ENCODE measurements at regions not wholly inside any gene's neighbourhood (a gene's known extent, or its start where the extent isn't known, plus 50 kb on each side); places are given as distances from the start of the nearest gene placed in this dataset.

DNA sequence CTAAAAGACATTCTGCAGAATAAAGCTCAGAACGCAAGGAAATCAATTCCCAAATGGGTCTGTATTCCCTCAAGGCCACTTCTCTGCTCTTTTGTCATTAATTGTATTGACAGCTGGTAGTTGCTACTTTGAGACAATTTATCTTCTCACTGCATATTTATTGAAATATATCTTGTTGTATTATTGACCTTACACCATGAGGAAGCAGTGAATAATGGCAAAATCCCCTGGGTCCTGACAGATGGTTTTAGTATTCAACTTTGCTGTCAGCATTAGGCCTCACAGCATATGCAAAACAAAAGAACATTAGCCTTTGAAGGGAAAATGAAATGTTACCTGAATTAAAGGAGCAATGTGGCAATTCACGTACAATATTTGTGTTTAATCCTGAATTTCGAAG lies 406.1 kb upstream of the TRAM1L1 start:
- no peak for TF ChIP-seq POLR2A (IDR thresholded peaks at IDR 0.05)
- TF ChIP-seq, protein P1, sequence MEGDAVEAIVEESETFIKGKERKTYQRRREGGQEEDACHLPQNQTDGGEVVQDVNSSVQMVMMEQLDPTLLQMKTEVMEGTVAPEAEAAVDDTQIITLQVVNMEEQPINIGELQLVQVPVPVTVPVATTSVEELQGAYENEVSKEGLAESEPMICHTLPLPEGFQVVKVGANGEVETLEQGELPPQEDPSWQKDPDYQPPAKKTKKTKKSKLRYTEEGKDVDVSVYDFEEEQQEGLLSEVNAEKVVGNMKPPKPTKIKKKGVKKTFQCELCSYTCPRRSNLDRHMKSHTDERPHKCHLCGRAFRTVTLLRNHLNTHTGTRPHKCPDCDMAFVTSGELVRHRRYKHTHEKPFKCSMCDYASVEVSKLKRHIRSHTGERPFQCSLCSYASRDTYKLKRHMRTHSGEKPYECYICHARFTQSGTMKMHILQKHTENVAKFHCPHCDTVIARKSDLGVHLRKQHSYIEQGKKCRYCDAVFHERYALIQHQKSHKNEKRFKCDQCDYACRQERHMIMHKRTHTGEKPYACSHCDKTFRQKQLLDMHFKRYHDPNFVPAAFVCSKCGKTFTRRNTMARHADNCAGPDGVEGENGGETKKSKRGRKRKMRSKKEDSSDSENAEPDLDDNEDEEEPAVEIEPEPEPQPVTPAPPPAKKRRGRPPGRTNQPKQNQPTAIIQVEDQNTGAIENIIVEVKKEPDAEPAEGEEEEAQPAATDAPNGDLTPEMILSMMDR (IDR thresholded peaks at IDR 0.05), result no peak

Data from transverse colon (tissue), 3 donors.